K562 (cell line): ENCODE measurements at regions not wholly inside any gene's neighbourhood (a gene's known extent, or its start where the extent isn't known, plus 50 kb on each side); places are given as distances from the start of the nearest gene placed in this dataset.

Experiments used
- BCL6 ChIP-seq: fragments of 250-450 bp; sonication (Bioruptor Pico); IDR thresholded peaks from 2 replicates; pipeline ENCODE4 v1.4.0; 2020
- BHLHE40 ChIP-seq: IDR thresholded peaks from 2 replicates; pipeline ENCODE4 v1.6.1; 2011; ENCODE audit warnings: low read length, improper control_type of control experiment
- ERF ChIP-seq: fragments of 450-650 bp; formaldehyde crosslinking; IDR thresholded peaks from 2 replicates; pipeline ENCODE4 v1.4.0; 2020; ENCODE audit warnings: mild to moderate bottlenecking, mixed read lengths
- FOXA3 ChIP-seq, 2 experiments: fragments of 450-650 bp in 1 of 2; sonication (generic) in 1 of 2; formaldehyde crosslinking; IDR thresholded peaks in 1 of 2; conservative IDR thresholded peaks in 1 of 2; 2 replicates each; pipeline versions ENCODE4 v1.4.0 to v1.8.0; 2020 to 2022; ENCODE audit warnings: mild to moderate bottlenecking in 2 of 2, missing genetic modification reagents in 1 of 2
- GABPB1 ChIP-seq: sonication (generic); formaldehyde crosslinking; IDR thresholded peaks from 2 replicates; pipeline ENCODE4 v1.8.0; 2022; ENCODE audit warnings: mild to moderate bottlenecking, missing genetic modification reagents
- HCFC1 ChIP-seq: IDR thresholded peaks from 2 replicates; pipeline ENCODE4 v1.6.1; 2012; ENCODE audit warnings: low read depth, low read length, improper control_type of control experiment
- HNRNPK ChIP-seq: fragments of 200-400 bp; formaldehyde crosslinking; IDR thresholded peaks from one replicate; pipeline ENCODE4 v1.6.1; 2018; ENCODE audit warnings: mild to moderate bottlenecking, low read depth, low read length; ENCODE audit not compliant: poor library complexity, severe bottlenecking
- LARP7 ChIP-seq: fragments of 450-650 bp; IDR thresholded peaks from 2 replicates; pipeline ENCODE4 v1.6.1; 2016
- NCOA1 ChIP-seq: fragments of 450-650 bp; IDR thresholded peaks from 2 replicates; pipeline ENCODE4 v1.6.1; 2016; ENCODE audit warnings: low read depth
- POLR2H ChIP-seq: IDR thresholded peaks from 2 replicates; pipeline ENCODE4 v1.6.1; 2016; ENCODE audit warnings: missing genetic modification characterization, low read depth, mild to moderate bottlenecking, control low read depth, missing compliant biosample characterization, moderate library complexity
- RBBP5 ChIP-seq: fragments of 200-600 bp; sonication (generic); IDR thresholded peaks from 2 replicates; pipeline ENCODE4 v1.6.1; 2012; ENCODE audit warnings: borderline replicate concordance, mild to moderate bottlenecking, low read length, control low read depth, inconsistent platforms; ENCODE audit not compliant: insufficient read depth, poor library complexity, severe bottlenecking
- RBM39 ChIP-seq: fragments of 200-400 bp; formaldehyde crosslinking; optimal IDR thresholded peaks from 2 replicates; pipeline ENCODE3; 2018; ENCODE audit warnings: low read depth, low read length
- SAFB ChIP-seq: fragments of 200-400 bp; formaldehyde crosslinking; IDR thresholded peaks from 2 replicates; pipeline ENCODE4 v1.6.1; 2017; ENCODE audit warnings: low read depth, low read length, borderline replicate concordance
- TCF7 ChIP-seq: sonication (generic); IDR thresholded peaks from 2 replicates; pipeline ENCODE4 v1.6.1; 2016; ENCODE audit warnings: antibody characterized with exemption, borderline replicate concordance
- ZBTB8A ChIP-seq: fragments of 450-650 bp; IDR thresholded peaks from 2 replicates; pipeline ENCODE4 v1.6.1; 2018; ENCODE audit warnings: mild to moderate bottlenecking, moderate library complexity; ENCODE audit not compliant: partially characterized antibody
- ZNF212 ChIP-seq: fragments of 450-650 bp; formaldehyde crosslinking; IDR thresholded peaks from 2 replicates; pipeline ENCODE4 v1.4.0; 2020; ENCODE audit warnings: mild to moderate bottlenecking
- ZNF407 ChIP-seq: fragments of 450-650 bp; IDR thresholded peaks from 2 replicates; pipeline ENCODE4 v1.6.1; 2016; ENCODE audit warnings: low read depth
- ZNF57 ChIP-seq: fragments of 450-650 bp; formaldehyde crosslinking; IDR thresholded peaks from 2 replicates; pipeline ENCODE4 v1.4.0; 2020; ENCODE audit warnings: mild to moderate bottlenecking, moderate library complexity
- ZNF699 ChIP-seq: fragments of 250-450 bp; sonication (Bioruptor Pico); IDR thresholded peaks from 2 replicates; pipeline ENCODE4 v1.8.0; 2021; ENCODE audit warnings: mild to moderate bottlenecking, moderate library complexity; ENCODE audit not compliant: insufficient replicate concordance
- TF ChIP-seq, protein P1 (sequence below): sonication (generic); formaldehyde crosslinking; IDR thresholded peaks from 2 replicates; pipeline ENCODE4 v1.8.1; 2023; ENCODE audit warnings: mild to moderate bottlenecking, missing genetic modification reagents, moderate library complexity

DNA sequence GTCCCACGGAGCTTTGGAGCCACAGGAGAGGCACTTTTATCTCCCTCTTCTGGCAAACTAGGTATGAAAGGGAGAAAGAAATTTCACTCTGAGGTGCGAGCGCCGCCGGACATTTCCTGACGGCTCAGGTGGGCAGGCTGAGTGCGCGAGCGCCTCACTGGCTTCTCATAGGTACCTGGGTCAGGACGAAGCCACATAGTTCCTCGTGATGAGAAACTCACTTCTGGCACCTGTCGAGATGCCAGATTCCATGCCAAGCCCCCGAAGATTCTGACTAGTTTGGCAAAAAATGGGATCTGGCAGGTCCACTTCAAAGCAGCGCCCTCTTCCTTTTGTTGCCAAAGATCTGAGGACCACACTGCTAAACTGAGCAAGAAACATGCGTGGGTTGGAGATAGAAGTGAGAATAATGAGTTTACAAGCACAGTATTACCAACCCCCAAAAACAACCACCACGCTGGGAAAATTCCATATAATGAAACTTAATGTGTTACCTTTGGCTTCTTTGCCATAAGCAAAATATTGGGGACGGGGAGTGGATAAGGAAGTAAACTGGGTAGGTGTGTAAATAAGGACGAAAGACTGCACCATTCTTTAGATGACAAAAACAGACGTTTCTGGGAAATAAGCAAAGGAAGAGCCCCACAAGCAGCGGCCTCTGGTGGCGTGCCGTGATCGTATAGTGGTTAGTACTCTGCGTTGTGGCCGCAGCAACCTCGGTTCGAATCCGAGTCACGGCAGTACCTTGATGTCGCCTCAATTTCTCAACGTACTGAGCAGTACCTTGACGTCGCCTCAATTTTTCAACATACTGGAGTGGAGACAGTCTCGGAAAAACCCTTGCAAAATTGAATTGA, 89.8 kb upstream of the PRSS16 start (continued):
- TF ChIP-seq BCL6 (CRISPR knock-in tag), result no peak
- TF ChIP-seq POLR2H, result peak; percentile 99
- no peak for TF ChIP-seq ZNF699
- peak; percentile 70 to 86; a peak in 2 of 4 replicates for TF ChIP-seq FOXA3 (CRISPR knock-in tag; conservative IDR thresholded peaks at IDR 0.05 in 1 of 2, IDR thresholded peaks at IDR 0.05 in 1 of 2)
- TF ChIP-seq ZBTB8A, result no peak
- peak; percentile 56 for TF ChIP-seq BHLHE40
- no peak for TF ChIP-seq NCOA1
- no peak for TF ChIP-seq HNRNPK
- no peak; the same call in 1 of the 2 replicates for TF ChIP-seq GABPB1 (CRISPR knock-in tag)
- TF ChIP-seq, protein P1, sequence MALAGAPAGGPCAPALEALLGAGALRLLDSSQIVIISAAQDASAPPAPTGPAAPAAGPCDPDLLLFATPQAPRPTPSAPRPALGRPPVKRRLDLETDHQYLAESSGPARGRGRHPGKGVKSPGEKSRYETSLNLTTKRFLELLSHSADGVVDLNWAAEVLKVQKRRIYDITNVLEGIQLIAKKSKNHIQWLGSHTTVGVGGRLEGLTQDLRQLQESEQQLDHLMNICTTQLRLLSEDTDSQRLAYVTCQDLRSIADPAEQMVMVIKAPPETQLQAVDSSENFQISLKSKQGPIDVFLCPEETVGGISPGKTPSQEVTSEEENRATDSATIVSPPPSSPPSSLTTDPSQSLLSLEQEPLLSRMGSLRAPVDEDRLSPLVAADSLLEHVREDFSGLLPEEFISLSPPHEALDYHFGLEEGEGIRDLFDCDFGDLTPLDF, result no peak
- TF ChIP-seq ERF, result 0 out of 2 replicates have a peak, but pooled peaks have one; percentile 40
- TF ChIP-seq SAFB, result no peak
- TF ChIP-seq RBBP5, result peak; percentile 77
- TF ChIP-seq ZNF212 (CRISPR knock-in tag), result no peak
- TF ChIP-seq ZNF407, result no peak; the same call in 1 of the 2 replicates
- TF ChIP-seq RBM39, result no peak
- TF ChIP-seq TCF7, result peak; percentile 32; the same call in 1 of the 2 replicates
- no peak for TF ChIP-seq ZNF57 (CRISPR knock-in tag)
- no peak; the same call in 1 of the 2 replicates for TF ChIP-seq HCFC1
- no peak for TF ChIP-seq LARP7
